Activated naive CD4-positive, alpha-beta T cell treated with anti-CD3 and anti-CD28 coated beads for 36 hours (primary cell): ENCODE measurements at regions not wholly inside any gene's neighbourhood (a gene's known extent, or its start where the extent isn't known, plus 50 kb on each side); places are given as distances from the start of the nearest gene placed in this dataset.
"Not testable (repeated sequence)": the region's sequence is repeated elsewhere in the genome, so short reads cannot be mapped to it uniquely, and the experiment has no call there.

Source experiments
- CTCF ChIA-PET: fragments of 350-600 bp; sonication (Branson Sonifier 250); formaldehyde crosslinking; loops from one replicate; lab custom pipeline; 2021; ENCODE audit warnings: antibody characterized with exemption; lab: Charles Lee
- DNase-seq: peaks from one replicate; pipeline ENCODE4 v3.0.0-alpha.2; 2020
- H3K27ac Mint-ChIP-seq: one replicate; pipeline ENCODE4 v1.8.0; 2021; ENCODE audit warnings: mild to moderate bottlenecking, mixed read lengths
- H3K27me3 Mint-ChIP-seq: one replicate; pipeline ENCODE4 v1.8.0; 2021; ENCODE audit warnings: low read depth, mixed read lengths
- H3K36me3 Mint-ChIP-seq: one replicate; pipeline ENCODE4 v1.8.0; 2021; ENCODE audit warnings: low read depth, mixed read lengths
- H3K4me1 Mint-ChIP-seq: one replicate; pipeline ENCODE4 v1.8.0; 2021; ENCODE audit warnings: low read depth, mixed read lengths
- H3K4me3 Mint-ChIP-seq: one replicate; pipeline ENCODE4 v1.8.0; 2021; ENCODE audit warnings: mild to moderate bottlenecking, moderate library complexity, mixed read lengths
- H3K9me3 Mint-ChIP-seq: one replicate; pipeline ENCODE4 v1.8.0; 2021; ENCODE audit warnings: mixed read lengths
- intact Hi-C: fragments of 100-400 bp; cut with micrococcal nuclease; formaldehyde crosslinking; loops from one replicate; pipeline ENCODE4 v1.15.1; 2023

- intact Hi-C loops, H3K36me3 Mint-ChIP-seq, DNase-seq, H3K4me1 Mint-ChIP-seq, H3K4me3 Mint-ChIP-seq, H3K9me3 Mint-ChIP-seq, H3K27ac Mint-ChIP-seq, H3K27me3 Mint-ChIP-seq: not testable (repeated sequence)
- CTCF ChIA-PET: interaction anchor here (2.1 kb wide), 1 partner anchor 28 kb away, joined by 5 read pairs; no protein-coding TSS in a partner anchor
Measured at GRCh38 chr5:91448079-91448478, 65.0 kb upstream of the ARRDC3 start.

GRCh38 chr5:91446880-91447279, 63.8 kb upstream of the ARRDC3 start:
- H3K4me3 Mint-ChIP-seq, intact Hi-C loops, H3K36me3 Mint-ChIP-seq, H3K4me1 Mint-ChIP-seq, H3K27me3 Mint-ChIP-seq, H3K27ac Mint-ChIP-seq, H3K9me3 Mint-ChIP-seq, DNase-seq: not testable (repeated sequence)
- CTCF ChIA-PET: interaction anchor here (0.8 kb wide), 1 partner anchor 27 kb away, joined by 3 read pairs; no protein-coding TSS in a partner anchor

DNA sequence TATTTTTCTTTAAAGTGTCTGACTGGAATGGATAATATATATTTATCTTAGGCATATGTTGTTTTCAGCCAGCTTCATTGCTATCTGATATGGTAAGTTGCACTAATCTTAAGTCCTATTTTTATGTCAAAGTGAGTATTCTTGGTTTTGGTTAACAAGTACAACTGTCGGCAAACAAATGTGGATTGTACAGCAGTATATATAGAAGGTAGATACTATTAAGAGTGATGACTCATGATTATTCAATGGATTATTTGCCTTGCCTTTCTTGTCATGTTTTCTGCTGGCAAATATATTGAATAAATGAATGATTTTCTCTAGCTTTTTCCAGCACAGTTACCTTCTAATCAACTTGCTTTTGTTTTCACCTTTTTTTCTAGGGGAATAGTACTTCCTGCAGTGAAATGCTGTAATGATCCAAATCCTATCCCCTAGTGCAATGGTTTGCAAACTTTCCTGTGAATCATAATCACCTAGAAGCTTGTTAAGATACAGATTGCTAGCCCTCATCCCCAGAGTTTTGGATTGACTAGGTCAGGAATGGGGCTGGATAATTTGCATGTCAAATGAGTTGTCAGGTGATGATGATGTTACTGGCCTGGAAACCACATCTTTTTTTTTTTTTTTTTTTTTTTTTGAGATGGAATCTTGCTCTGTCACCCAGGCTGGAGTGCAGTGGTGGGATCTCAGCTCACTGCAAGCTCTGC, 60.8 kb upstream of the ARRDC3 start:
- intact Hi-C loops: no loop called here
- CTCF ChIA-PET: interaction anchor here (0.6 kb wide), 1 partner anchor 229 kb away, joined by 3 read pairs; no protein-coding TSS in a partner anchor
- no peaks in the 10 kb centered on the region for H3K4me1 Mint-ChIP-seq
- no peaks in the 10 kb centered on the region for H3K9me3 Mint-ChIP-seq
- no peak overlapping the region for H3K27ac Mint-ChIP-seq
- H3K27me3 Mint-ChIP-seq: no peaks in the 10 kb centered on the region
- H3K36me3 Mint-ChIP-seq: no peaks in the 10 kb centered on the region
- no peak for DNase-seq
- no peak overlapping the region for H3K4me3 Mint-ChIP-seq

DNA sequence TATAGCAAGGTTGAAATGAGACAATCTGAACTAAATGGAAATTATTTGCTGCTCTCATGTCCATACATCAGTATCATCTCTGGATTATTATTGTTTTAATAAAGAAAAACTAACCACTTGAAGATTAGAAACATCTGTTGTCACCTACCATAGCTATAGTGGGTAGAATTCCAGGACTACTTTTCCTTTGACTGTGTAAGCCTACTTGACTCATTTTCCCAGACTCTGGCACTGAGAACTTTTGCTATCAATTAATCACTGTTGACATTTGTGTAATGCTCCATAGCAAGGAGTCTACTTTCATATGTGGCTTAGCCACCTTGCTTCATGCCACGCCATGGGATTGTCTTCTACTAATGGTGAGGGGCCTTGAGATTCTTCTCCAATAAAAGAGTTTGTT, 59.9 kb upstream of the ARRDC3 start:
- CTCF ChIA-PET: no interaction called here
- no peak overlapping the region for H3K4me3 Mint-ChIP-seq
- intact Hi-C loops: no loop called here
- no peak overlapping the region for H3K27ac Mint-ChIP-seq
- no peaks in the 10 kb centered on the region for H3K27me3 Mint-ChIP-seq
- DNase-seq: no peak
- no peaks in the 10 kb centered on the region for H3K36me3 Mint-ChIP-seq
- H3K9me3 Mint-ChIP-seq: no peaks in the 10 kb centered on the region
- H3K4me1 Mint-ChIP-seq: no peaks in the 10 kb centered on the region

GRCh38 chr5:91441082-91441481, 58.0 kb upstream of the ARRDC3 start:
- no peak overlapping the region for H3K4me3 Mint-ChIP-seq
- DNase-seq: no peak
- CTCF ChIA-PET: interaction anchor here (0.8 to 1.8 kb wide), 2 partner anchors 21 to 221 kb away, joined by 3 to 10 read pairs; no protein-coding TSS in a partner anchor
- peaks cover 5% of the 10 kb centered on the region for H3K4me1 Mint-ChIP-seq
- intact Hi-C loops: no loop called here
- H3K27me3 Mint-ChIP-seq: no peaks in the 10 kb centered on the region
- H3K9me3 Mint-ChIP-seq: no peaks in the 10 kb centered on the region
- no peaks in the 10 kb centered on the region for H3K36me3 Mint-ChIP-seq
- H3K27ac Mint-ChIP-seq: no peak overlapping the region

DNA sequence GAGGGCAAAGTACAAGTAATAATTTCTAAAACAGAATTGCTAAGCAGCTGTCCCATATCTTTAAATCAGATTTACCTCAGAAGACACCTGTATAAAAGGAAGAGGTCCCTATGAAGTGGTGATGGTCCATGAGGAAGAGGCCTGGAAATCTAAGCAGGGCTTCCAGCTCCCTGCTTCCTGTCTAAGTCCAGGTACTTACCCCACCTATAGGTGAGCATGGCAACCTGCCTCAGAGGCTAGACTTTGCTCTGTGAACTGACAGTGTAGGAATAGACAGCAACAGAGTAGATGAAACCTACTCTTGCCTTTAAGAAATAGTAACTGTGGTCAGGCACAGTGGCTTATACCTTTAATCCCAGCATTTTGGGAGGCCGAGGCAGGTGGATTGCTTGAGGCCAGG, 55.8 kb upstream of the ARRDC3 start:
- intact Hi-C loops: no loop called here
- no peaks in the 10 kb centered on the region for H3K9me3 Mint-ChIP-seq
- no peaks in the 10 kb centered on the region for H3K36me3 Mint-ChIP-seq
- CTCF ChIA-PET: interaction anchor here (1.2 kb wide), 1 partner anchor 20 kb away, joined by 4 read pairs; no protein-coding TSS in a partner anchor
- no peak overlapping the region for H3K4me3 Mint-ChIP-seq
- peaks cover 27% of the 10 kb centered on the region for H3K4me1 Mint-ChIP-seq
- no peak overlapping the region for H3K27ac Mint-ChIP-seq
- no peak for DNase-seq
- no peaks in the 10 kb centered on the region for H3K27me3 Mint-ChIP-seq

DNA sequence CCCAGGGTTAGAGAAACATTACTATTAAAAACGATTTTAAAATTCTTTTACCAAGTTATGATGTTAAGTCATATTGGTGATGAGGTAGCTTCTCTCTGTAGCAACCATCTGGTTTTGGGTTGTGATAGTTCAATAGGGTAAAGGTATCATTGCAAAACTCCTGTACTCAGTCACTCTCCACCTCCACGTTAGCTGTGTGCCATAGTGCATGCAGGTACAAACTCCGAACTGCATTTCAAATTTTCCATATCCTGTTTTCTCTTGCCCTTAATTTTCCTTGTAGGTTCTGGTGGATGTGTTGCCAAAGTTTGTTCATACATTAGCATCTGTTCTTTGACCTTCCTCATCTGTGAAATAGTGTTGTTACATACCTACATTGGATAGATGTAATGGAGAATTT, 53.1 kb upstream of the ARRDC3 start:
- H3K27ac Mint-ChIP-seq: no peak overlapping the region
- intact Hi-C loops: no loop called here
- CTCF ChIA-PET: interaction anchor here (0.9 to 1.9 kb wide), 2 partner anchors 17 to 253 kb away, joined by 3 to 8 read pairs; no protein-coding TSS in a partner anchor

GRCh38 chr5:91434348-91434747, 51.2 kb upstream of the ARRDC3 start:
- Mint-ChIP-seq H3K27me3 (no peaks in the 10 kb centered on the region), H3K36me3 (no peaks in the 10 kb centered on the region), H3K9me3 (peaks cover 1% of the 10 kb centered on the region), H3K27ac (peak overlapping the region; percentile 9), H3K4me3 (no peak overlapping the region), H3K4me1 (peaks cover 31% of the 10 kb centered on the region)
- peak; percentile 10 for DNase-seq
- intact Hi-C loops: loop anchor here (2.0 kb wide), 1 partner anchor 56 kb away; no protein-coding TSS in a partner anchor
- CTCF ChIA-PET: interaction anchor here (1.1 to 2.6 kb wide), 3 partner anchors 15 to 48 kb away, joined by 7 to 10 read pairs (median 8); no protein-coding TSS in a partner anchor

More for the DNA sequence above, 53.1 kb upstream of the ARRDC3 start:
- Mint-ChIP-seq H3K27me3 (no peaks in the 10 kb centered on the region), H3K4me1 (peaks cover 31% of the 10 kb centered on the region), H3K9me3 (no peaks in the 10 kb centered on the region), H3K4me3 (no peak overlapping the region), H3K36me3 (no peaks in the 10 kb centered on the region)
- DNase-seq: no peak

- CTCF ChIA-PET: interaction anchor here (2.6 kb wide), 1 partner anchor 14 kb away, joined by 10 read pairs; no protein-coding TSS in a partner anchor
- no peaks in the 10 kb centered on the region for H3K27me3 Mint-ChIP-seq
- intact Hi-C loops: loop anchor here (2.0 kb wide), 1 partner anchor 57 kb away; no protein-coding TSS in a partner anchor
Measured at GRCh38 chr5:91433861-91434260, 50.7 kb upstream of the ARRDC3 start.

More at GRCh38 chr5:91433861-91434260, 50.7 kb upstream of the ARRDC3 start:
- H3K27ac Mint-ChIP-seq: peak overlapping the region; percentile 32
- peaks cover 6% of the 10 kb centered on the region for H3K9me3 Mint-ChIP-seq
- peak; percentile 6 for DNase-seq
- H3K4me3 Mint-ChIP-seq: no peak overlapping the region
- H3K4me1 Mint-ChIP-seq: peaks cover 31% of the 10 kb centered on the region
- H3K36me3 Mint-ChIP-seq: no peaks in the 10 kb centered on the region
